Endothelial cell of umbilical vein (primary cell): ENCODE measurements at regions not wholly inside any gene's neighbourhood (a gene's known extent, or its start where the extent isn't known, plus 50 kb on each side); places are given as distances from the start of the nearest gene placed in this dataset.

Experiments
- CTCF ChIP-seq, 2 donors: IDR thresholded peaks; 1 replicate in 1 of 2; 2 replicates in 1 of 2; pipeline ENCODE4 v1.5.1; 2011; ENCODE audit warnings: low read length in 2 of 2, mild to moderate bottlenecking in 2 of 2, moderate library complexity in 2 of 2, control low read depth in 1 of 2, inconsistent platforms in 1 of 2, low read depth in 1 of 2; ENCODE audit not compliant: insufficient read depth in 1 of 2; ENCODE audit errors: extremely low read depth in 1 of 2
- EZH2 ChIP-seq: IDR thresholded peaks from 2 replicates; pipeline ENCODE4 v1.6.1; 2012; ENCODE audit warnings: borderline replicate concordance, low read depth, mild to moderate bottlenecking, moderate library complexity, low read length, inconsistent platforms; ENCODE audit not compliant: severe bottlenecking
- GATA2 ChIP-seq: IDR thresholded peaks from 2 replicates; pipeline ENCODE4 v1.7.0; 2011; ENCODE audit warnings: low read depth, mild to moderate bottlenecking, moderate library complexity, mixed read lengths, low read length; ENCODE audit not compliant: insufficient read length, insufficient read depth
- MAX ChIP-seq: IDR thresholded peaks from 2 replicates; pipeline ENCODE4 v1.6.1; 2011; ENCODE audit not compliant: insufficient read depth, insufficient read length
- MYC ChIP-seq: IDR thresholded peaks from one replicate; pipeline ENCODE4 v1.6.1; 2011; ENCODE audit warnings: mild to moderate bottlenecking, low read depth, low read length
- POLR2A ChIP-seq: IDR thresholded peaks from 2 replicates; pipeline ENCODE4 v1.6.1; 2012; ENCODE audit warnings: low read depth, mild to moderate bottlenecking, control low read depth, low read length
- POLR2AphosphoS5 ChIP-seq: IDR thresholded peaks from 2 replicates; pipeline ENCODE4 v1.6.1; 2012; ENCODE audit warnings: low read depth, mild to moderate bottlenecking, control low read depth, low read length, moderate library complexity; ENCODE audit not compliant: insufficient read depth

- no peak for TF ChIP-seq CTCF (IDR thresholded peaks at IDR 0.05; ENCODE audit: extremely low read depth in 1 of 2, insufficient read depth in 1 of 2, low read depth in 1 of 2, low read length in 2 of 2)
- TF ChIP-seq POLR2A: no peak
- TF ChIP-seq MYC: no peak
- no peak for TF ChIP-seq POLR2AphosphoS5
- no peak for TF ChIP-seq EZH2
- no peak for TF ChIP-seq GATA2
- no peak for TF ChIP-seq MAX
Observed at GRCh38 chr5:120386981-120387380, 77.1 kb upstream of the PRR16 start.
